Liver (tissue), 8 donors: ENCODE measurements at regions not wholly inside any gene's neighbourhood (a gene's known extent, or its start where the extent isn't known, plus 50 kb on each side); places are given as distances from the start of the nearest gene placed in this dataset.

ENCODE experiments used
- DNase-seq: peaks from one replicate; pipeline ENCODE4 v3.0.0-alpha.2; 2017; ENCODE audit warnings: low spot score
- H3K27ac ChIP-seq, 2 donors: one replicate each; pipeline ENCODE4 v1.7.0; 2013; ENCODE audit warnings: inconsistent platforms in 2 of 2, low read length in 2 of 2, control low read depth in 1 of 2, low read depth in 1 of 2, mild to moderate bottlenecking in 1 of 2
- H3K27me3 ChIP-seq, 4 donors: one replicate each; pipeline versions ENCODE4 v1.6.1 to v1.7.0; 2013; ENCODE audit warnings: low read length in 3 of 4, inconsistent platforms in 1 of 4, mild to moderate bottlenecking in 1 of 4, moderate library complexity in 1 of 4; ENCODE audit not compliant: control insufficient read depth in 4 of 4, insufficient read depth in 4 of 4
- H3K36me3 ChIP-seq, 4 donors: one replicate each; pipeline versions ENCODE4 v1.6.1 to v1.7.0; 2013; ENCODE audit warnings: low read length in 3 of 4, mild to moderate bottlenecking in 3 of 4, low read depth in 1 of 4, moderate library complexity in 1 of 4; ENCODE audit not compliant: control insufficient read depth in 4 of 4, insufficient read depth in 3 of 4
- H3K4me1 ChIP-seq, 4 donors: one replicate each; pipeline versions ENCODE4 v1.6.1 to v1.7.0; 2013; ENCODE audit warnings: low read length in 3 of 4, mild to moderate bottlenecking in 3 of 4, moderate library complexity in 1 of 4; ENCODE audit not compliant: control insufficient read depth in 4 of 4, insufficient read depth in 4 of 4
- H3K4me3 ChIP-seq, 3 donors: one replicate each; pipeline versions ENCODE4 v1.6.1 to v1.7.0; 2013; ENCODE audit warnings: low read length in 3 of 3, control low read depth in 1 of 3, low read depth in 1 of 3, mild to moderate bottlenecking in 1 of 3
- H3K9ac ChIP-seq, 2 donors: one replicate each; pipeline ENCODE4 v1.7.0; 2013; ENCODE audit warnings: low read length in 2 of 2, mild to moderate bottlenecking in 2 of 2, moderate library complexity in 2 of 2, control low read depth in 1 of 2, low read depth in 1 of 2
- H3K9me3 ChIP-seq, 4 donors: one replicate each; pipeline versions ENCODE4 v1.6.1 to v1.7.0; 2013; ENCODE audit warnings: low read length in 3 of 4; ENCODE audit not compliant: control insufficient read depth in 4 of 4
- ATF3 ChIP-seq: IDR thresholded peaks from 2 replicates; pipeline ENCODE4 v1.6.1; 2016; ENCODE audit warnings: antibody characterized with exemption
- CTCF ChIP-seq: fragments of 150-350 bp; IDR thresholded peaks from 2 replicates; pipeline ENCODE4 v1.5.1; 2017; ENCODE audit warnings: improper control_type of control experiment, low read depth, low read length; ENCODE audit not compliant: missing input control
- EGR1 ChIP-seq, 2 donors: IDR thresholded peaks; 2 replicates each; pipeline ENCODE4 v1.6.1; 2016 to 2018; ENCODE audit warnings: antibody characterized with exemption in 2 of 2, low read depth in 2 of 2
- FOXA2 ChIP-seq: IDR thresholded peaks from 2 replicates; pipeline ENCODE4 v1.6.1; 2016; ENCODE audit warnings: antibody characterized with exemption
- GABPA ChIP-seq, 2 donors: IDR thresholded peaks in 1 of 2; conservative IDR thresholded peaks in 1 of 2; 2 replicates each; pipeline ENCODE4 v1.6.1; 2016; ENCODE audit warnings: antibody characterized with exemption in 2 of 2, mild to moderate bottlenecking in 1 of 2, moderate library complexity in 1 of 2
- HNF4A ChIP-seq, 2 donors: conservative IDR thresholded peaks; 2 replicates each; pipeline ENCODE4 v1.6.1; 2016; ENCODE audit warnings: antibody characterized with exemption in 2 of 2, mild to moderate bottlenecking in 2 of 2
- HNF4G ChIP-seq: IDR thresholded peaks from 2 replicates; pipeline ENCODE4 v1.6.1; 2016; ENCODE audit warnings: antibody characterized with exemption
- JUND ChIP-seq, 2 donors: IDR thresholded peaks; 2 replicates each; pipeline ENCODE4 v1.6.1; 2016; ENCODE audit warnings: antibody characterized with exemption in 2 of 2
- MAX ChIP-seq: IDR thresholded peaks from 2 replicates; pipeline ENCODE4 v1.6.1; 2016; ENCODE audit warnings: antibody characterized with exemption
- NR2F2 ChIP-seq: IDR thresholded peaks from 2 replicates; pipeline ENCODE4 v1.6.1; 2016; ENCODE audit warnings: antibody characterized with exemption
- RAD21 ChIP-seq, 2 donors: IDR thresholded peaks; 2 replicates each; pipeline ENCODE4 v1.6.1; 2016; ENCODE audit warnings: antibody characterized with exemption in 2 of 2, mild to moderate bottlenecking in 2 of 2
- REST ChIP-seq: IDR thresholded peaks from 2 replicates; pipeline ENCODE4 v1.6.1; 2016; ENCODE audit warnings: antibody characterized with exemption, mild to moderate bottlenecking
- RXRA ChIP-seq, 2 donors: IDR thresholded peaks; 2 replicates each; pipeline ENCODE4 v1.6.1; 2017 to 2018; ENCODE audit warnings: antibody characterized with exemption in 2 of 2, mild to moderate bottlenecking in 1 of 2
- SP1 ChIP-seq: IDR thresholded peaks from 2 replicates; pipeline ENCODE4 v1.6.1; 2018; ENCODE audit warnings: antibody characterized with exemption, mild to moderate bottlenecking
- TAF1 ChIP-seq: conservative IDR thresholded peaks from 2 replicates; pipeline ENCODE4 v1.6.1; 2016; ENCODE audit warnings: antibody characterized with exemption, mild to moderate bottlenecking
- YY1 ChIP-seq: IDR thresholded peaks from 2 replicates; pipeline ENCODE4 v1.6.1; 2016; ENCODE audit warnings: antibody characterized with exemption, mild to moderate bottlenecking
- ZBTB33 ChIP-seq: IDR thresholded peaks from 2 replicates; pipeline ENCODE4 v1.6.1; 2016; ENCODE audit warnings: antibody characterized with exemption
- WGBS: extraction: QIAGEN DNeasy Blood & Tissue Kit; methylation state at CpG from one replicate; pipeline ENCODE4 v1.1.7; 2013; 5-methylcytosine and 5-hydroxymethylcytosine counted together
- donor health status: healthy.
- donor health status: healthy.
- donor health status: healthy.
- donor health status: healthy.
- donor health status: healthy.

- no peak overlapping the region for H3K4me3 ChIP-seq
- H3K4me1 ChIP-seq: no peaks in the 10 kb centered on the region
- no peaks in the 10 kb centered on the region for H3K36me3 ChIP-seq
- no peak for DNase-seq
- WGBS: 75% methylated on average over 3 of the region's 3 CpGs
- H3K27ac ChIP-seq: no peak overlapping the region
- H3K27me3 ChIP-seq: no peaks in the 10 kb centered on the region
- no peaks in the 10 kb centered on the region for H3K9me3 ChIP-seq
- H3K9ac ChIP-seq: no peak overlapping the region
- TF ChIP-seq NR2F2 (no peak), MAX (no peak), FOXA2 (no peak), HNF4G (no peak), RXRA (IDR thresholded peaks at IDR 0.05) (no peak), SP1 (no peak), HNF4A (conservative IDR thresholded peaks at IDR 0.05) (no peak), GABPA (IDR thresholded peaks at IDR 0.05 in 1 of 2, conservative IDR thresholded peaks at IDR 0.05 in 1 of 2) (no peak), TAF1 (no peak), RAD21 (IDR thresholded peaks at IDR 0.05) (no peak), YY1 (no peak), JUND (IDR thresholded peaks at IDR 0.05) (no peak), EGR1 (IDR thresholded peaks at IDR 0.05; ENCODE audit: low read depth in 2 of 2) (no peak), REST (no peak)
These were observed 1419.4 kb downstream of the KCNT2 start for GRCh38 chr1:195188821-195189220.

- Histone ChIP-seq H3K4me1 (no peaks in the 10 kb centered on the region), H3K36me3 (no peaks in the 10 kb centered on the region), H3K4me3 (no peak overlapping the region), H3K9ac (no peak overlapping the region), H3K9me3 (no peaks in the 10 kb centered on the region), H3K27me3 (no peaks in the 10 kb centered on the region), H3K27ac (no peak overlapping the region)
- TF ChIP-seq CTCF (no peak), YY1 (no peak), HNF4G (no peak), ATF3 (no peak), HNF4A (conservative IDR thresholded peaks at IDR 0.05) (no peak), MAX (no peak), ZBTB33 (no peak), RAD21 (IDR thresholded peaks at IDR 0.05) (no peak), SP1 (no peak), JUND (IDR thresholded peaks at IDR 0.05) (no peak), FOXA2 (no peak), GABPA (IDR thresholded peaks at IDR 0.05 in 1 of 2, conservative IDR thresholded peaks at IDR 0.05 in 1 of 2) (no peak), EGR1 (IDR thresholded peaks at IDR 0.05; ENCODE audit: low read depth in 2 of 2) (no peak), REST (no peak), RXRA (IDR thresholded peaks at IDR 0.05) (no peak), NR2F2 (no peak)
- 73% methylated on average over 3 of the region's 3 CpGs for WGBS
- no peak for DNase-seq
These were observed 1421.7 kb downstream of the KCNT2 start for GRCh38 chr1:195186544-195186943.
